Uterus (tissue), 3 donors: ENCODE measurements at regions not wholly inside any gene's neighbourhood (a gene's known extent, or its start where the extent isn't known, plus 50 kb on each side); places are given as distances from the start of the nearest gene placed in this dataset.

Experiments used
- DNase-seq, 2 donors: peaks; one replicate each; pipeline ENCODE4 v3.0.0-alpha.2; 2019 to 2020
- H3K27ac ChIP-seq, 2 donors: fragments of 200-600 bp; sonication (generic); 1 replicate in 1 of 2; 2 replicates in 1 of 2; pipeline ENCODE4 v1.5.1; 2016 to 2018
- H3K27me3 ChIP-seq, 2 donors: fragments of 200-600 bp; sonication (generic); one replicate each; pipeline ENCODE4 v1.5.1; 2018 to 2019; ENCODE audit warnings: control low read depth in 1 of 2
- H3K36me3 ChIP-seq, 2 donors: fragments of 200-600 bp; sonication (generic); one replicate each; pipeline ENCODE4 v1.5.1; 2019; ENCODE audit warnings: control low read depth in 1 of 2
- H3K4me1 ChIP-seq, 2 donors: fragments of 200-600 bp; sonication (generic); one replicate each; pipeline ENCODE4 v1.5.1; 2018 to 2019; ENCODE audit warnings: control low read depth in 1 of 2
- H3K4me3 ChIP-seq, 2 donors: fragments of 200-600 bp; sonication (generic); 1 replicate in 1 of 2; 2 replicates in 1 of 2; pipeline ENCODE4 v1.5.1; 2018 to 2019; ENCODE audit warnings: mild to moderate bottlenecking in 1 of 2
- H3K9me3 ChIP-seq, 2 donors: fragments of 200-600 bp; sonication (generic); one replicate each; pipeline ENCODE4 v1.5.1; 2019; ENCODE audit warnings: control low read depth in 1 of 2
- CTCF ChIP-seq, 4 experiments: fragments of 200-600 bp in 2 of 4; fragments of 450-650 bp in 2 of 4; sonication (generic) in 2 of 4; IDR thresholded peaks; one replicate each; pipeline ENCODE4 v1.5.1; 2016 to 2019; ENCODE audit warnings: antibody characterized with exemption in 4 of 4, mild to moderate bottlenecking in 2 of 4, moderate library complexity in 1 of 4
- POLR2A ChIP-seq, 2 donors: fragments of 450-650 bp; IDR thresholded peaks; one replicate each; pipeline ENCODE4 v1.6.1; 2016; ENCODE audit warnings: antibody characterized with exemption in 2 of 2, mild to moderate bottlenecking in 1 of 2, moderate library complexity in 1 of 2
- intact Hi-C: fragments of 100-400 bp; cut with DNase I; formaldehyde crosslinking; loops from one replicate; pipeline ENCODE4 v1.15.1; 2023; ENCODE audit warnings: low total_unique reads
- donor health status: DM: yes; HTN: yes; CAD: no.

GRCh38 chr6:168255283-168255881, 64.2 kb downstream of the DACT2 start:
- Histone ChIP-seq H3K27me3 (no peaks in the 10 kb centered on the region), H3K4me1 (no peaks in the 10 kb centered on the region), H3K27ac (no peak overlapping the region), H3K36me3 (no peaks in the 10 kb centered on the region), H3K9me3 (no peaks in the 10 kb centered on the region), H3K4me3 (no peak overlapping the region)
- intact Hi-C loops: no loop called here
- DNase-seq: no peak
- no peak for TF ChIP-seq POLR2A (IDR thresholded peaks at IDR 0.05)
- TF ChIP-seq CTCF (IDR thresholded peaks at IDR 0.05): no peak

- TF ChIP-seq POLR2A (IDR thresholded peaks at IDR 0.05) (no peak), CTCF (IDR thresholded peaks at IDR 0.05) (no peak)
- Histone ChIP-seq H3K36me3 (no peaks in the 10 kb centered on the region), H3K27me3 (no peaks in the 10 kb centered on the region), H3K27ac (no peak overlapping the region), H3K4me1 (no peaks in the 10 kb centered on the region), H3K4me3 (no peak overlapping the region), H3K9me3 (no peaks in the 10 kb centered on the region)
- intact Hi-C loops: no loop called here
- no peak for DNase-seq
Observed at GRCh38 chr6:168252267-168252666, 67.3 kb downstream of the DACT2 start.

GRCh38 chr6:168250250-168250649, 69.3 kb downstream of the DACT2 start:
- TF ChIP-seq POLR2A (IDR thresholded peaks at IDR 0.05) (no peak), CTCF (IDR thresholded peaks at IDR 0.05) (no peak)
- no peak overlapping the region for H3K4me3 ChIP-seq
- no peak for DNase-seq
- H3K4me1 ChIP-seq: no peaks in the 10 kb centered on the region
- no peak overlapping the region for H3K27ac ChIP-seq
- intact Hi-C loops: no loop called here
- H3K27me3 ChIP-seq: no peaks in the 10 kb centered on the region
- H3K9me3 ChIP-seq: no peaks in the 10 kb centered on the region
- H3K36me3 ChIP-seq: no peaks in the 10 kb centered on the region

- no peaks in the 10 kb centered on the region for H3K36me3 ChIP-seq
- H3K27ac ChIP-seq: no peak overlapping the region
- H3K9me3 ChIP-seq: no peaks in the 10 kb centered on the region
- no peaks in the 10 kb centered on the region for H3K27me3 ChIP-seq
- no peaks in the 10 kb centered on the region for H3K4me1 ChIP-seq
- TF ChIP-seq POLR2A (IDR thresholded peaks at IDR 0.05) (no peak), CTCF (IDR thresholded peaks at IDR 0.05) (no peak)
- H3K4me3 ChIP-seq: no peak overlapping the region
- DNase-seq: no peak
- intact Hi-C loops: no loop called here
Observed at GRCh38 chr6:168249746-168250145, 69.8 kb downstream of the DACT2 start.

GRCh38 chr6:168248148-168248620, 71.4 kb downstream of the DACT2 start:
- no peak for DNase-seq
- Histone ChIP-seq H3K27me3 (no peaks in the 10 kb centered on the region), H3K27ac (no peak overlapping the region), H3K4me1 (no peaks in the 10 kb centered on the region), H3K4me3 (no peak overlapping the region), H3K9me3 (no peaks in the 10 kb centered on the region), H3K36me3 (no peaks in the 10 kb centered on the region)
- intact Hi-C loops: no loop called here
- TF ChIP-seq CTCF (IDR thresholded peaks at IDR 0.05): no peak
- TF ChIP-seq POLR2A (IDR thresholded peaks at IDR 0.05): no peak
